ENCODE measurements at regions not wholly inside any gene's neighbourhood (a gene's known extent, or its start where the extent isn't known, plus 50 kb on each side); places are given as distances from the start of the nearest gene placed in this dataset.
"Not testable (repeated sequence)": the region's sequence is repeated elsewhere in the genome, so short reads cannot be mapped to it uniquely, and the experiment has no call there.

- no peak for DNase-seq
These were observed 100.3 kb upstream of the ADAMTS5 start for GRCh38 chr21:27067226-27067625.

- no peak for DNase-seq
These were observed 95.6 kb upstream of the ADAMTS5 start for GRCh38 chr21:27062443-27062842.

GRCh38 chr21:27061770-27062169 is 94.9 kb upstream of the ADAMTS5 start:
- DNase-seq = no peak

GRCh38 chr21:27060190-27060589 is 93.3 kb upstream of the ADAMTS5 start:
- no peak for DNase-seq

- DNase-seq = no peak
These were observed 92.1 kb upstream of the ADAMTS5 start for GRCh38 chr21:27058673-27059605.

- no peak for DNase-seq
These were observed 91.1 kb upstream of the ADAMTS5 start for GRCh38 chr21:27057997-27058396.

- no peak for DNase-seq
These were observed 80.9 kb upstream of the ADAMTS5 start for GRCh38 chr21:27047658-27048314.

- no peak for DNase-seq
These were observed 80.4 kb upstream of the ADAMTS5 start for GRCh38 chr21:27047283-27047657.

GRCh38 chr21:27045281-27045985 is 78.5 kb upstream of the ADAMTS5 start:
- DNase-seq = no peak

- DNase-seq = no peak
These were observed 76.5 kb upstream of the ADAMTS5 start for GRCh38 chr21:27043377-27043776.

GRCh38 chr21:27040738-27041469 is 74.0 kb upstream of the ADAMTS5 start:
- no peak for DNase-seq

GRCh38 chr21:27036736-27037301 is 69.9 kb upstream of the ADAMTS5 start:
- no peak for DNase-seq

- no peak for DNase-seq
These were observed 68.9 kb upstream of the ADAMTS5 start for GRCh38 chr21:27035791-27036190.

GRCh38 chr21:27034796-27035195 is 67.9 kb upstream of the ADAMTS5 start:
- DNase-seq = no peak

- DNase-seq = no peak
These were observed 66.6 kb upstream of the ADAMTS5 start for GRCh38 chr21:27033471-27033870.

- DNase-seq = no peak
These were observed 59.6 kb upstream of the ADAMTS5 start for GRCh38 chr21:27026501-27026900.

- not testable (repeated sequence) for DNase-seq
These were observed 58.8 kb upstream of the ADAMTS5 start for GRCh38 chr21:27025708-27026107.

- DNase-seq = no peak
These were observed 58.1 kb upstream of the ADAMTS5 start for GRCh38 chr21:27024971-27025370.

GRCh38 chr21:27024301-27024700 is 57.4 kb upstream of the ADAMTS5 start:
- no peak for DNase-seq

GRCh38 chr21:27023186-27023585 is 56.3 kb upstream of the ADAMTS5 start:
- DNase-seq = no peak

- no peak for DNase-seq
These were observed 54.9 kb upstream of the ADAMTS5 start for GRCh38 chr21:27021801-27022200.

GRCh38 chr21:27021046-27021445 is 54.2 kb upstream of the ADAMTS5 start:
- DNase-seq = no peak

GRCh38 chr21:27017246-27017645 is 50.4 kb upstream of the ADAMTS5 start:
- no peak for DNase-seq

Data from GF-D8 (cell line).